ENCODE measurements at regions not wholly inside any gene's neighbourhood (a gene's known extent, or its start where the extent isn't known, plus 50 kb on each side); places are given as distances from the start of the nearest gene placed in this dataset.
A peak's percentile ranks its signal among the peaks of the same experiment; 100 is the strongest.

DNA sequence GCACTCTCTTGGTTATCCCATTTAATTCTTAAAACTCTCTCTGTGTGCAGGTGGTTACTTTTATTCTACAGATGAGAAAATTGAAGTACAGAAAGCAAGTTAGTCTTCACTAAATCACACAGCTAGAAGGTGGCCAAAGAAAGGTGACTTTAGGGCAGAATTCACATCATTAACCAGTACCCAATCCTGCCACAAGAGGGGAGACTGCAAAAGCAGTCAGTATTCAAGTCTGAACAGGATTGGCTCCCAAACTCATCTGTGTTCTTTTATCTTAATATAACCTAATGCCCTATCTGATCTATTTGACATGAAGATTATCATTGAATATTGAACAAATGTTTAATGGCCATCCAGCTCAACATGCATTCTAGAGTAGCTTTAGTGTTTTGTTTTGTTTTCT lies 225.3 kb upstream of the FAM83B start:
- CTCF ChIA-PET: no interaction called here
- peak; percentile 31 for DNase-seq
- Mint-ChIP-seq H3K36me3 (ENCODE audit: insufficient read depth, unreplicated experiment) (no peaks in the 10 kb centered on the region), H3K4me3 (ENCODE audit: low read depth, unreplicated experiment) (no peak overlapping the region), H3K27me3 (ENCODE audit: unreplicated experiment) (no peaks in the 10 kb centered on the region), H3K4me1 (ENCODE audit: low read depth, unreplicated experiment) (peaks cover 14% of the 10 kb centered on the region), H3K27ac (ENCODE audit: unreplicated experiment) (no peak overlapping the region), H3K9me3 (ENCODE audit: low read depth, unreplicated experiment) (no peaks in the 10 kb centered on the region)
- intact Hi-C loops (cut with micrococcal nuclease; ENCODE audit: unreplicated experiment): loop anchor here (5.0 kb wide), 1 partner anchor 616 kb away; no protein-coding TSS in a partner anchor
- TF ChIP-seq, protein P1, sequence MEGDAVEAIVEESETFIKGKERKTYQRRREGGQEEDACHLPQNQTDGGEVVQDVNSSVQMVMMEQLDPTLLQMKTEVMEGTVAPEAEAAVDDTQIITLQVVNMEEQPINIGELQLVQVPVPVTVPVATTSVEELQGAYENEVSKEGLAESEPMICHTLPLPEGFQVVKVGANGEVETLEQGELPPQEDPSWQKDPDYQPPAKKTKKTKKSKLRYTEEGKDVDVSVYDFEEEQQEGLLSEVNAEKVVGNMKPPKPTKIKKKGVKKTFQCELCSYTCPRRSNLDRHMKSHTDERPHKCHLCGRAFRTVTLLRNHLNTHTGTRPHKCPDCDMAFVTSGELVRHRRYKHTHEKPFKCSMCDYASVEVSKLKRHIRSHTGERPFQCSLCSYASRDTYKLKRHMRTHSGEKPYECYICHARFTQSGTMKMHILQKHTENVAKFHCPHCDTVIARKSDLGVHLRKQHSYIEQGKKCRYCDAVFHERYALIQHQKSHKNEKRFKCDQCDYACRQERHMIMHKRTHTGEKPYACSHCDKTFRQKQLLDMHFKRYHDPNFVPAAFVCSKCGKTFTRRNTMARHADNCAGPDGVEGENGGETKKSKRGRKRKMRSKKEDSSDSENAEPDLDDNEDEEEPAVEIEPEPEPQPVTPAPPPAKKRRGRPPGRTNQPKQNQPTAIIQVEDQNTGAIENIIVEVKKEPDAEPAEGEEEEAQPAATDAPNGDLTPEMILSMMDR (IDR thresholded peaks at IDR 0.05; ENCODE audit: unreplicated experiment): peak; percentile 47
- BruUV-seq (replicated peaks): no TSS peak

DNA sequence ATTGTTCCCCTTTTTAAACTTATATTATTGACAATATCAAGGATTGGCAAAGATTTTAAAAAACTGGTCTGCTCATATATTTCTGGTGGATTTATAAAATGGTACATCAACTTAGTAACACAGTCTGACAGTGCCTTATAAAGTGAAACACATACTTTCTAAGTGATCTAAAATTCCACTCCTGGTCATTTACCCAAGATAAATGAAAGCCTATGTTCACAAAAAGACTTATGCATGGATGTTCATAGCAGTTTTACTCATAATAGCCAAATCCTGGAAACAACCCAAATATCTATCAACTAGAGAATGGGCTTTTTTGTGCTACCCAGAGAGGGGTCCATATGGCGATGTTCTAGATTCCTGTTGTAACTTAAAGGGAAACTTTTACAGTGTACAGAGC lies 222.4 kb upstream of the FAM83B start:
- Mint-ChIP-seq H3K4me1 (ENCODE audit: low read depth, unreplicated experiment) (no peaks in the 10 kb centered on the region), H3K27me3 (ENCODE audit: unreplicated experiment) (no peaks in the 10 kb centered on the region), H3K27ac (ENCODE audit: unreplicated experiment) (no peak overlapping the region), H3K4me3 (ENCODE audit: low read depth, unreplicated experiment) (no peak overlapping the region), H3K36me3 (ENCODE audit: insufficient read depth, unreplicated experiment) (no peaks in the 10 kb centered on the region), H3K9me3 (ENCODE audit: low read depth, unreplicated experiment) (no peaks in the 10 kb centered on the region)
- CTCF ChIA-PET: no interaction called here
- BruUV-seq (replicated peaks): no TSS peak
- TF ChIP-seq, protein P1 (IDR thresholded peaks at IDR 0.05; ENCODE audit: unreplicated experiment): no peak
- intact Hi-C loops (cut with micrococcal nuclease; ENCODE audit: unreplicated experiment): loop anchor here (5.0 kb wide), 1 partner anchor 613 kb away; no protein-coding TSS in a partner anchor
- no peak for DNase-seq

DNA sequence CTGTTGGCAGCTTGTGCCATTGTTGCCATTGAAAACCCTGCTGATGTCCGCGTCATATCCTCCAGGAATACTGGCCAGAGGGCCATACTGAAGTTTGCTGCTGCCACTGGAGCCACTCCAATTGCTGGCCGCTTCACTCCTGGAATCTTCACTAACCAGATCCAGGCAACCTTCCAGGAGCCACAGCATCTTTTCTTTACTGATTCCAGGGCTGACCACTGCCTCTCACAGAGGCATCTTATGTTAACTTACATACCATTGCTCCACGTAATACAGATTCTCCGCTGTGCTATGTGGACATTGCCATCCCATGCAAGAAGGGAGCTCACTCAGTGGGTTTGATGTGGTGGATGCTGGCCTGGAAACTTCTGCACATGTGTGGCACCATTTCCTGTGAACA lies 221.8 kb upstream of the FAM83B start:
- intact Hi-C loops (cut with micrococcal nuclease; ENCODE audit: unreplicated experiment): loop anchor here (5.0 kb wide), 1 partner anchor 613 kb away; no protein-coding TSS in a partner anchor
- Mint-ChIP-seq H3K4me1 (ENCODE audit: low read depth, unreplicated experiment) (no peaks in the 10 kb centered on the region), H3K4me3 (ENCODE audit: low read depth, unreplicated experiment) (no peak overlapping the region), H3K27ac (ENCODE audit: unreplicated experiment) (no peak overlapping the region), H3K9me3 (ENCODE audit: low read depth, unreplicated experiment) (no peaks in the 10 kb centered on the region), H3K36me3 (ENCODE audit: insufficient read depth, unreplicated experiment) (no peaks in the 10 kb centered on the region), H3K27me3 (ENCODE audit: unreplicated experiment) (no peaks in the 10 kb centered on the region)
- no peak for DNase-seq
- TF ChIP-seq, protein P1 (IDR thresholded peaks at IDR 0.05; ENCODE audit: unreplicated experiment): no peak
- no TSS peak for BruUV-seq (replicated peaks)
- CTCF ChIA-PET: no interaction called here

DNA sequence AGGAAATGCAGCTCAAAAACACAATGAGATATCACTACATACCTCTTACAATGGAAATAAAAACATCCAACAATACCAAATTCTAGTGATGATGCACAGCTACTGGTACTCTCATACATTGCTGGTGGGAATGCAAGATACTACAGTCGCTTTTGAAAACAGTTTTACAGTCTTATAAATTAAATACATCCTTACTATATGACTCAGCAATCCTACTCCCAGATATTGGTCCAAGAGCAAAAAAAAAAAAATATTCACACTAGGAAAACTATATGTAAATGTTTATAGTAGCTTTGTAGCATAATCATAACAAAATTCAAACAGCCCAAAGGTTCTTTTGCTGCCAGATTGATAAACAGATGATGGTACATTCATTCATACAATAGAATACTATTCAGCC lies 217.4 kb upstream of the FAM83B start:
- H3K4me3 Mint-ChIP-seq (ENCODE audit: low read depth, unreplicated experiment): no peak overlapping the region
- H3K36me3 Mint-ChIP-seq (ENCODE audit: insufficient read depth, unreplicated experiment): no peaks in the 10 kb centered on the region
- CTCF ChIA-PET: no interaction called here
- H3K27me3 Mint-ChIP-seq (ENCODE audit: unreplicated experiment): no peaks in the 10 kb centered on the region
- no peaks in the 10 kb centered on the region for H3K9me3 Mint-ChIP-seq (ENCODE audit: low read depth, unreplicated experiment)
- DNase-seq: no peak
- intact Hi-C loops (cut with micrococcal nuclease; ENCODE audit: unreplicated experiment): no loop called here
- peaks cover 13% of the 10 kb centered on the region for H3K4me1 Mint-ChIP-seq (ENCODE audit: low read depth, unreplicated experiment)
- TF ChIP-seq, protein P1 (IDR thresholded peaks at IDR 0.05; ENCODE audit: unreplicated experiment): no peak
- no peak overlapping the region for H3K27ac Mint-ChIP-seq (ENCODE audit: unreplicated experiment)
- no TSS peak for BruUV-seq (replicated peaks)

Data from Calu3 (cell line).